Rectal smooth muscle tissue (tissue), 1 donor: ENCODE measurements at regions not wholly inside any gene's neighbourhood (a gene's known extent, or its start where the extent isn't known, plus 50 kb on each side); places are given as distances from the start of the nearest gene placed in this dataset.
"Not testable (repeated sequence)": the region's sequence is repeated elsewhere in the genome, so short reads cannot be mapped to it uniquely, and the experiment has no call there.

Source experiments
- H3K27ac ChIP-seq: one replicate; pipeline ENCODE4 v1.7.0; 2013; ENCODE audit warnings: low read depth, low read length, inconsistent platforms
- H3K27me3 ChIP-seq: one replicate; pipeline ENCODE4 v1.7.0; 2013; ENCODE audit warnings: low read length; ENCODE audit not compliant: control insufficient read depth, insufficient read depth
- H3K36me3 ChIP-seq: one replicate; pipeline ENCODE4 v1.7.0; 2013; ENCODE audit warnings: low read length; ENCODE audit not compliant: control insufficient read depth, insufficient read depth
- H3K4me1 ChIP-seq: one replicate; pipeline ENCODE4 v1.7.0; 2013; ENCODE audit warnings: low read length; ENCODE audit not compliant: control insufficient read depth, insufficient read depth
- H3K4me3 ChIP-seq: one replicate; pipeline ENCODE4 v1.7.0; 2013; ENCODE audit warnings: low read length
- H3K9ac ChIP-seq: one replicate; pipeline ENCODE4 v1.7.0; 2013; ENCODE audit warnings: low read length

- not testable (repeated sequence) for H3K4me1 ChIP-seq, H3K9ac ChIP-seq, H3K27me3 ChIP-seq, H3K4me3 ChIP-seq, H3K27ac ChIP-seq, H3K36me3 ChIP-seq
These were observed 87.8 kb upstream of the TANK start for GRCh38 chr2:161072436-161072835.

GRCh38 chr2:161075701-161076100 lies 84.5 kb upstream of the TANK start:
- H3K4me3 ChIP-seq: no peak overlapping the region
- no peak overlapping the region for H3K9ac ChIP-seq
- H3K27ac ChIP-seq: no peak overlapping the region
- no peaks in the 10 kb centered on the region for H3K36me3 ChIP-seq
- no peaks in the 10 kb centered on the region for H3K27me3 ChIP-seq
- no peaks in the 10 kb centered on the region for H3K4me1 ChIP-seq

GRCh38 chr2:161076936-161077335 lies 83.3 kb upstream of the TANK start:
- no peak overlapping the region for H3K9ac ChIP-seq
- no peaks in the 10 kb centered on the region for H3K36me3 ChIP-seq
- H3K4me3 ChIP-seq: no peak overlapping the region
- H3K4me1 ChIP-seq: no peaks in the 10 kb centered on the region
- no peaks in the 10 kb centered on the region for H3K27me3 ChIP-seq
- peak overlapping the region; percentile 43 for H3K27ac ChIP-seq

- no peaks in the 10 kb centered on the region for H3K36me3 ChIP-seq
- H3K27me3 ChIP-seq: no peaks in the 10 kb centered on the region
- H3K27ac ChIP-seq: peak overlapping the region; percentile 33
- no peaks in the 10 kb centered on the region for H3K4me1 ChIP-seq
- H3K9ac ChIP-seq: no peak overlapping the region
- no peak overlapping the region for H3K4me3 ChIP-seq
These were observed 82.6 kb upstream of the TANK start for GRCh38 chr2:161077367-161078210.

- Histone ChIP-seq H3K9ac (no peak overlapping the region), H3K4me1 (no peaks in the 10 kb centered on the region), H3K36me3 (no peaks in the 10 kb centered on the region), H3K4me3 (no peak overlapping the region), H3K27ac (no peak overlapping the region), H3K27me3 (no peaks in the 10 kb centered on the region)
These were observed 82.1 kb upstream of the TANK start for GRCh38 chr2:161078211-161078539.

GRCh38 chr2:161085149-161085548 lies 75.1 kb upstream of the TANK start:
- no peak overlapping the region for H3K9ac ChIP-seq
- H3K27me3 ChIP-seq: no peaks in the 10 kb centered on the region
- no peak overlapping the region for H3K4me3 ChIP-seq
- no peak overlapping the region for H3K27ac ChIP-seq
- no peaks in the 10 kb centered on the region for H3K36me3 ChIP-seq
- no peaks in the 10 kb centered on the region for H3K4me1 ChIP-seq

- Histone ChIP-seq H3K36me3 (no peaks in the 10 kb centered on the region), H3K27ac (no peak overlapping the region), H3K4me1 (no peaks in the 10 kb centered on the region), H3K9ac (no peak overlapping the region), H3K4me3 (no peak overlapping the region), H3K27me3 (no peaks in the 10 kb centered on the region)
These were observed 71.4 kb upstream of the TANK start for GRCh38 chr2:161088658-161089350.

GRCh38 chr2:161090411-161090810 lies 69.8 kb upstream of the TANK start:
- Histone ChIP-seq H3K4me1 (no peaks in the 10 kb centered on the region), H3K27me3 (no peaks in the 10 kb centered on the region), H3K9ac (no peak overlapping the region), H3K36me3 (no peaks in the 10 kb centered on the region), H3K27ac (no peak overlapping the region), H3K4me3 (no peak overlapping the region)

GRCh38 chr2:161095314-161095713 lies 64.9 kb upstream of the TANK start:
- Histone ChIP-seq H3K27ac (no peak overlapping the region), H3K36me3 (no peaks in the 10 kb centered on the region), H3K4me1 (no peaks in the 10 kb centered on the region), H3K9ac (no peak overlapping the region), H3K4me3 (no peak overlapping the region), H3K27me3 (no peaks in the 10 kb centered on the region)

GRCh38 chr2:161096336-161096735 lies 63.9 kb upstream of the TANK start:
- H3K4me3 ChIP-seq: no peak overlapping the region
- no peaks in the 10 kb centered on the region for H3K4me1 ChIP-seq
- no peak overlapping the region for H3K27ac ChIP-seq
- no peaks in the 10 kb centered on the region for H3K36me3 ChIP-seq
- no peak overlapping the region for H3K9ac ChIP-seq
- no peaks in the 10 kb centered on the region for H3K27me3 ChIP-seq

GRCh38 chr2:161097157-161097556 lies 63.1 kb upstream of the TANK start:
- no peaks in the 10 kb centered on the region for H3K27me3 ChIP-seq
- H3K36me3 ChIP-seq: no peaks in the 10 kb centered on the region
- no peaks in the 10 kb centered on the region for H3K4me1 ChIP-seq
- no peak overlapping the region for H3K27ac ChIP-seq
- no peak overlapping the region for H3K4me3 ChIP-seq
- H3K9ac ChIP-seq: no peak overlapping the region

- Histone ChIP-seq H3K27ac (no peak overlapping the region), H3K36me3 (no peaks in the 10 kb centered on the region), H3K4me1 (no peaks in the 10 kb centered on the region), H3K9ac (no peak overlapping the region), H3K4me3 (no peak overlapping the region), H3K27me3 (no peaks in the 10 kb centered on the region)
These were observed 59.9 kb upstream of the TANK start for GRCh38 chr2:161100211-161100895.
